Neutrophil (primary cell): ENCODE measurements at regions not wholly inside any gene's neighbourhood (a gene's known extent, or its start where the extent isn't known, plus 50 kb on each side); places are given as distances from the start of the nearest gene placed in this dataset.

Experiments used
- H3K27ac ChIP-seq: fragments of 200-600 bp; sonication (generic); 2 replicates; pipeline ENCODE4 v1.5.1; 2016; ENCODE audit warnings: mild to moderate bottlenecking, moderate library complexity
- H3K27me3 ChIP-seq: fragments of 200-600 bp; sonication (generic); 2 replicates; pipeline ENCODE4 v1.6.0; 2016; ENCODE audit warnings: mild to moderate bottlenecking
- H3K36me3 ChIP-seq: fragments of 200-600 bp; sonication (generic); 2 replicates; pipeline ENCODE4 v1.5.1; 2017
- H3K4me1 ChIP-seq, 2 experiments: fragments of 200-600 bp in 1 of 2; sonication (generic) in 1 of 2; 1 replicate in 1 of 2; 2 replicates in 1 of 2; pipeline versions ENCODE4 v1.5.1 to v1.6.1; 2013 to 2016; ENCODE audit warnings: low read depth in 1 of 2, low read length in 1 of 2, mild to moderate bottlenecking in 1 of 2, moderate library complexity in 1 of 2; ENCODE audit not compliant: control insufficient read depth in 1 of 2, insufficient read depth in 1 of 2
- H3K4me3 ChIP-seq, 2 experiments: fragments of 200-600 bp in 1 of 2; sonication (generic) in 1 of 2; 1 replicate in 1 of 2; 2 replicates in 1 of 2; pipeline ENCODE4 v1.5.1; 2013 to 2016; ENCODE audit warnings: low read depth in 1 of 2, low read length in 1 of 2, mild to moderate bottlenecking in 1 of 2, moderate library complexity in 1 of 2
- H3K9me3 ChIP-seq: fragments of 200-600 bp; sonication (generic); 2 replicates; pipeline ENCODE4 v1.5.1; 2016
- TF ChIP-seq, protein P1 (sequence below): fragments of 200-600 bp; sonication (generic); IDR thresholded peaks from 2 replicates; pipeline ENCODE4 v1.5.1; 2016; ENCODE audit warnings: antibody characterized with exemption

DNA sequence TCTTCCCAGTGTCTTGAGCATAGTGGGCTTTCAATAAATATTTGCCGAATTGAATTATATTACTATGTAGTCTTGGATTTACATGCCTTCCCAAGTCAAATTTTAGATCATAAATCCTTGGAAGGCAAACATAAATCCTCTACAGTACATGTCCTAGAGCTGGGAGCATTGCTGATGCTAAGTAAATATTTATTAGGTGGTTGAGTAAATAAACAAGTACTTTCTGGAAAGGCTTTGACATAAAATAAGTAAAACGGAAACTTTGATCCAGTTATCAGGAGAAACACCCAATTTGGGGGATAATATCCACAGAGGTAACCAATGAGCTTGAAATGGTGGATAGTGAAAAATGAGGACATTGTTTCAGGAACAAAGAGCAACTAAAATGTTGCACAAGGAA, 162.8 kb upstream of the SVIL start:
- Histone ChIP-seq H3K27ac (no peak overlapping the region), H3K4me1 (peaks cover 0 to under 1% of the 10 kb centered on the region in 2 experiments), H3K9me3 (no peaks in the 10 kb centered on the region), H3K4me3 (no peak overlapping the region), H3K36me3 (no peaks in the 10 kb centered on the region), H3K27me3 (no peaks in the 10 kb centered on the region)
- TF ChIP-seq, protein P1, sequence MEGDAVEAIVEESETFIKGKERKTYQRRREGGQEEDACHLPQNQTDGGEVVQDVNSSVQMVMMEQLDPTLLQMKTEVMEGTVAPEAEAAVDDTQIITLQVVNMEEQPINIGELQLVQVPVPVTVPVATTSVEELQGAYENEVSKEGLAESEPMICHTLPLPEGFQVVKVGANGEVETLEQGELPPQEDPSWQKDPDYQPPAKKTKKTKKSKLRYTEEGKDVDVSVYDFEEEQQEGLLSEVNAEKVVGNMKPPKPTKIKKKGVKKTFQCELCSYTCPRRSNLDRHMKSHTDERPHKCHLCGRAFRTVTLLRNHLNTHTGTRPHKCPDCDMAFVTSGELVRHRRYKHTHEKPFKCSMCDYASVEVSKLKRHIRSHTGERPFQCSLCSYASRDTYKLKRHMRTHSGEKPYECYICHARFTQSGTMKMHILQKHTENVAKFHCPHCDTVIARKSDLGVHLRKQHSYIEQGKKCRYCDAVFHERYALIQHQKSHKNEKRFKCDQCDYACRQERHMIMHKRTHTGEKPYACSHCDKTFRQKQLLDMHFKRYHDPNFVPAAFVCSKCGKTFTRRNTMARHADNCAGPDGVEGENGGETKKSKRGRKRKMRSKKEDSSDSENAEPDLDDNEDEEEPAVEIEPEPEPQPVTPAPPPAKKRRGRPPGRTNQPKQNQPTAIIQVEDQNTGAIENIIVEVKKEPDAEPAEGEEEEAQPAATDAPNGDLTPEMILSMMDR, result no peak

GRCh38 chr10:29795850-29796249, 161.1 kb upstream of the SVIL start:
- Histone ChIP-seq H3K27me3 (no peaks in the 10 kb centered on the region), H3K9me3 (no peaks in the 10 kb centered on the region), H3K27ac (no peak overlapping the region), H3K36me3 (no peaks in the 10 kb centered on the region), H3K4me1 (no peaks in the 10 kb centered on the region), H3K4me3 (no peak overlapping the region)
- TF ChIP-seq, protein P1, result no peak

GRCh38 chr10:29794776-29795611, 160.2 kb upstream of the SVIL start:
- no peaks in the 10 kb centered on the region for H3K27me3 ChIP-seq
- H3K9me3 ChIP-seq, result no peaks in the 10 kb centered on the region
- TF ChIP-seq, protein P1, result no peak
- H3K4me3 ChIP-seq, result no peak overlapping the region
- no peak overlapping the region for H3K27ac ChIP-seq
- H3K36me3 ChIP-seq, result no peaks in the 10 kb centered on the region
- H3K4me1 ChIP-seq, result no peaks in the 10 kb centered on the region

DNA sequence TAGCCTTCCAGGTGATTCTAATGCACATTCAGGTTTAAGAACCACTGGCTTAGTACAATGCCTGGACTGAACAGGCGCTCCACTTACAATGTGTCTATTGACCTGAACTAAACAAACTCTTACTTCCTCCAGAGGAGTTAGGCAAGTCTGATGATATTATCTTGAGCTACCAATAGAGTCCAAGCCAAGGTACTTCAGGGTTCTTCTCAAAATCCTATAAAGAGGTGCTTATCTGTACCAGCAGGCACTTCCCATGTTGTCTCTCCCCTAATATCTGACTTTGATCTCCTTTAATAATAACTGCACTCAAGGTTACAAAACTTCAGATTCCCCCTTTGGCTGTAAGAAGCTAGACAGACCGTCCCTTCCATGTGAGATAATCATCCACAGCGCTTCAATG, 157.0 kb upstream of the SVIL start:
- TF ChIP-seq, protein P1, result no peak
- H3K4me3 ChIP-seq, result no peak overlapping the region
- H3K9me3 ChIP-seq, result no peaks in the 10 kb centered on the region

DNA sequence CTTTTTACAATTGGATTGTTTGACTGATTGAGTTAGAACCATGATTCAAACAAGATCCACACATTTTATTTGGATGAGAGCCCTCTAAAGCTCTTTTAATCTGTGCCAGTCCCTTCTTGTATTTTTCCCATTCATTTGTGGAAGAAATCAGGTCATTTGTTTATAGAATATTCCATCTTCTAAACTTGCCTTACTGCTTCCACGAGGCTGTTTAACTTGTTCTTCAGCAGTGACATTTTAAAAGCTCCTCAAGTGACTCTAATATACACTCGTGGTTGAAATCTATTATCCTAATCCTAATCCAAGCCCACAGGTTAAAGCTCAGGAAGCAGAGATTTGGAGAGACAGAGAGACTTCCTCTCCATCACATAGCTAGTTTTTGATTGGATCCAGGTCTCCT, 155.4 kb upstream of the SVIL start:
- Histone ChIP-seq H3K4me1 (no peaks in the 10 kb centered on the region), H3K27ac (no peak overlapping the region), H3K9me3 (no peaks in the 10 kb centered on the region), H3K27me3 (no peaks in the 10 kb centered on the region), H3K36me3 (no peaks in the 10 kb centered on the region), H3K4me3 (no peak overlapping the region)
- TF ChIP-seq, protein P1, result no peak

More for the DNA sequence above, 157.0 kb upstream of the SVIL start:
- Histone ChIP-seq H3K27me3 (no peaks in the 10 kb centered on the region), H3K4me1 (no peaks in the 10 kb centered on the region), H3K36me3 (no peaks in the 10 kb centered on the region), H3K27ac (no peak overlapping the region)
